ENCODE measurements at regions not wholly inside any gene's neighbourhood (a gene's known extent, or its start where the extent isn't known, plus 50 kb on each side); places are given as distances from the start of the nearest gene placed in this dataset.
A peak's percentile ranks its signal among the peaks of the same experiment; 100 is the strongest.

DNA sequence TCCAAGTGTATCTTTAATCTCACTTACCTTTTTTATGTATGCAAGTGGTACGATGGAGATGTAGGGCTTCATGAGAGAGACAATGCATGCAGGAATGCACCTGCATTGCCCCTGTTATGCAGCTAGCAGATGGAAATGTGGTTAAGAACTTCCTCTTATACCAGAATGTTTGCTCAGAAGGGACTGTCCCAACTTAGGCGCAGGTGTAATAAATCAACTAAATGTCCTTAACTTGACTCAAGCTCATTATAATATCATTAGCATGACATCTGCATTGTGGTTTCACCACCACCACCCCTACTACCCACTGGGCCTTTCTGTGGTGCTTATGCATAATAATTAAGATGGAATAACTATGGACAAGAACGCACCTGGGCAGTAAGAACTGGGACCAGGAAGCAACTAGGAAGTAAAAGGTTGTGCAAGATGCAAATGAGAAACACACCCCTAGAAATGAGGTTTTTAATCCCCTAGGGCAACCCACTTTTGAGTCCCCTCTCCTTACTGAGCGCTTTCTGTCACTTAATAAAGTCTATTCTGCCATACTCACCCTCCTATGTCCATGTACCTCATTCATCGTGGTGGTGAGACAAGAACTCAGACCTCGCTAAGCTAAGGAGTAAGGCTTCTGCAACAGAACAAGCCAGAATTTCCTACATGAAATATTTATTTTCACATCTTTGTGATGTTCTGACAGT is 1103.3 kb upstream of the B3GALT2 start:
- peak; percentile 26 for DNase-seq

- no peak for DNase-seq
These were observed 1101.8 kb upstream of the B3GALT2 start for GRCh38 chr1:194288238-194288637.

- no peak for DNase-seq
These were observed 1095.0 kb upstream of the B3GALT2 start for GRCh38 chr1:194281376-194281775.

DNA sequence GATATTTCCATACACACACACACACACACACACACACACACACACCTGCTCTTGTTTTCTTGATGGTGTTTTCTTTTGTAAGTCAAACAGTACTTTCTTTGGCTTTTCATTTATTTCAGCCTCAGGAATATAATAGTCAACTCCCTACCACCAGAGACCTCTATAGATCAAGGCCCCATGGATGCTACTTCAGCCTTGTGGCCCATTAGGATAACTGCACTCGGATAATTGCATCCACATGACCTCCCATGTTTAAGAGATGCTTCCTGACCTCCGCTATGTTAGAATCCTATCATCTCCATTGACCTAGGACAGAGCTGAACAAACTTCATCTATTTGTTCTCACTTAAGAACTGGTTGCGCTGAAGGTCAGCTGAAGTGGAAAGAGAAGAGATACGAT is 1094.0 kb upstream of the B3GALT2 start:
- no peak for DNase-seq

GRCh38 chr1:194279975-194280374 is 1093.6 kb upstream of the B3GALT2 start:
- no peak for DNase-seq

DNA sequence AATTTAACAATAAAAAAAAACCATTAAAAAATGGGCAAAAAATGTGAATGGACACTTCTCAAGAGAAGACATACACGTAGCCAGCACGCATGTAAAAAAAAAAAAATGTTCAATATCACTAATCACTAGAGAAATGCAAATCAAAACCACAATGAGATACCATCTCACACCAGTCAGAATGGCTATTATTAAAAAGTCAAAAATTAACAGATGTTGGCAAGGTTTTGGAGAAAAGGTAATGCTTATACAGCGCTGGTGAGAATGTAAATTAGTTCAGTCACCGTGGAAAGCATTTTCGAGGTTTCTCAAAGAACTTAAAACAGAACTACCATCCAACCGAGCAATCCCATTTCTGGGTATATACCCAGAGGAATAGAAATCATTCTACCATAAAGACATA is 1091.5 kb upstream of the B3GALT2 start:
- no peak for DNase-seq

DNA sequence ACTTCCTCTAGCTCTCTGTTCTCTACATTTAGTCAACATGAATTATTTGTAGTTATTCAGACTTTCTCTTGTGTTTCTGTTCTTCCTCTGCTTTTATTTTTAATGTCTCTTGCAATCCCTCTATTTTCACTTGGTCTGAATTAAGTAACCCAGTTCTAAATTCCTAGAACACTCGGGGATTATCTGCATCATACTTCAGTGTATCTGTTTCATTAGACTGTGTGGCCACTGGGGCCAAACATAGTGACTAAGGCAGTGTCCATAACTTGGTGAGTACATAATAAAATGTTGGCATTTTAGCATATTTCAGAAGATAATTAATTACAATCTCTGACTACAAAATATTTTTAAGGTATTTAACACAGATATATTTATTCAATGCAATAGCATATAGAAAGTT is 1087.2 kb upstream of the B3GALT2 start:
- no peak for DNase-seq

- no peak for DNase-seq
These were observed 1082.4 kb upstream of the B3GALT2 start for GRCh38 chr1:194268839-194269238.

DNA sequence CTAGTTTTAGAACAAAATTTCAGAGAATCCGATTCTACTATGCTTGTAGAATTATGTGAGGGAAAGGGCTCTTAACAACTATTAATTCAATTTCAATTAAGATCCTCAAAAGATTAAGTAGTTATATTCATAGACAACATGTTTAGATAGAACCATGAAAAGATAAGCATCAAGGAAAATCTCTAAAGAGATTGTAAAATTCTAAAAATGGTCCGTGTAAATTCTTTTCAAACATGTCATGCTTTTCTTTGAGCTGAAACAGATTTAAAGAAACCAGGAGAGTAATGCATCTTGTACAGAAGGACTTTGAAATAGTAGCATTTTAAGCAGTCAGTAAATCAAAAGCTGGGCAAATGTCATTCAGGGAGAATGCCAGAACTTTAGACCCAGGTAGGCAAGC is 1080.6 kb upstream of the B3GALT2 start:
- no peak for DNase-seq

DNA sequence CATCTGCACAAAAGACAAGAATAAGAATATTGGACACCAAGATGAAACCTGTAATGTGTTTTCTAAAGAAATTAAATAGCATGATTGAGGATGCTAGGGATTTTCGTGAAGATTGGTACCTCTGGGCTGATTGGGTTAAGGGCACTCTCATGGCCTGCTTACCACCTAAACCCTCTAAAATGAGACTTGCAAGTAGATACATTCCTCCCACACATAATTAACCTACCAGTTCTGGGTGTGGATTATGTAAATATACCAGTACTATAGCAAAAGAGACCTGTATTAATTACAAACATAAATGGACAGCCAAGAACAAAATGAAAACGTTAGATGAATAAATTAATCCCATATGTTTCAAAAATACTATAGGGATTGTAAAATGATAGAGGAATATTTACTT is 1069.6 kb upstream of the B3GALT2 start:
- no peak for DNase-seq

GRCh38 chr1:194252199-194252598 is 1065.8 kb upstream of the B3GALT2 start:
- no peak for DNase-seq

- no peak for DNase-seq
These were observed 1054.8 kb upstream of the B3GALT2 start for GRCh38 chr1:194241215-194241614.

DNA sequence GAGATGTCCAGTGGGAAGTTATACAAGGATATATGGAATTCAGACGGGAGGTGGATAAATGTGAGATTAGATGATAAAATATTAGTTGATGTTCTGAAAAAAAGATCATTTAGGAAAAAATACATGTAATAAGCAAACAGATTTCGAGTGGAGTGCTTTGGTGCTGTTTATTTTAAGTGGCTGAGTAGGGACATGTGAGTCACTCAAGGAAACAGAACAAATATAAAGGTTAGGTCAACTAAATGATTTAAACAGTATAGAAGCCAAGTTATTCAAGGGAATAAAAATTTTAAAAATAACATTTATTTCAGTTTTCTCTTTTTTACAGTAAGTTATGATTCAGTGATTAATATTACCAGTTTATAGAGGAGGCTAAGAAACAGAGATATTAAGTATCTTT is 1046.7 kb upstream of the B3GALT2 start:
- DNase-seq, result no peak

- DNase-seq, result no peak
These were observed 1044.1 kb upstream of the B3GALT2 start for GRCh38 chr1:194230351-194231144.

- DNase-seq, result no peak
These were observed 1042.0 kb upstream of the B3GALT2 start for GRCh38 chr1:194228427-194228826.

- DNase-seq, result no peak
These were observed 1040.7 kb upstream of the B3GALT2 start for GRCh38 chr1:194227161-194227560.

DNA sequence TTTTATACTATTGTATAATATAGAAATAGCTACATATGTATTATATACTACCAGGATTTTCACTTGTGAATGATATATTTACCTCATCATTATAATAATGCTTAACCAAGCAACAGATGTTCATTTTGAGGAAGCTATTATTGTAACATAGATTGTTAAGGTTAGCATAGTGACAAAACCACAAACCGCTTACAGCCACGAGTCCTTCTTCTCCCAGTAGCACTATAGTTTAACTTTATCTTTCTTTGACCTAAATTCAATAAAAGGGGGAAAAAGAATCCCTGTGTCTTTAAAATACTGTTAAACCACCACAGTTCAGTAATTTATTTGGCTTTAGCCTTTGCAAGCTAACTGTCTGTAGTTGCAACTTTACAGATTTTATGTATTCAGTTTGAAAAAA is 1039.4 kb upstream of the B3GALT2 start:
- DNase-seq, result no peak

DNA sequence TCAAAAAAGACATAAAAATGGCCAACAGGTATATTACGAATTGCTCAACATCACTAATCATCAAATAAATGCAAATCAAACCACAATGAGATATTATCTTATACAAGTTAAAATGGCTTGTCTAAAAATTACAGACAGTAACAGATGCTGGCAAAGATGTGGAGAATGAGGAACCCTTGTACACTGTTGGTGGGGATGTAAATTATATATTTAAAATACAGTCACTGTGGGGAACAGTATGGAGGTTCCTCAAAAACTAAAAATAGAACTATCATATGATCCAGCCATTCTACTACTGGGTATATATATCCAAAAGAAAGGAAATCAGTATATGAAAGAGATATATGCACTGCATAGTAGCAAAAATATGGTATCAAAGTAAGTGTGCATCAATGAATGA is 1037.2 kb upstream of the B3GALT2 start:
- DNase-seq, result no peak

DNA sequence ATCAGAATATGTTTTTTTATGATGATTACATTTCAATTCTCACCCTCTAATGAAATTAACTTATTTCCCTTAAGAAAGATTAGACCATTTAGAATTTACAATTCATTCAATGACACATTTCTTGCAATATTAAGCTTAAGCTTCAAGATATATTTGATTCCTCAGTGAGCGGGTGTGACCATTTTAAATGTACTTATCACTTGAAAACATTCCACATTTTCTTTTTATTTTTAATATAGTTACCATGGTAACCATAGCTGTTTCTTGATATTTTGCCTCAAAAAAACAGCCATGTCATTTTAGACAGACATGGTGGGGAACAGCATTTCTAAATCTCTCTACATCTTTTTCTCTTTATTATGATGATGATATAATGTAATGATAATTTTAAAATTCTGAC is 1029.0 kb upstream of the B3GALT2 start:
- DNase-seq, result no peak

GRCh38 chr1:194214735-194215134 is 1028.3 kb upstream of the B3GALT2 start:
- DNase-seq, result no peak

DNA sequence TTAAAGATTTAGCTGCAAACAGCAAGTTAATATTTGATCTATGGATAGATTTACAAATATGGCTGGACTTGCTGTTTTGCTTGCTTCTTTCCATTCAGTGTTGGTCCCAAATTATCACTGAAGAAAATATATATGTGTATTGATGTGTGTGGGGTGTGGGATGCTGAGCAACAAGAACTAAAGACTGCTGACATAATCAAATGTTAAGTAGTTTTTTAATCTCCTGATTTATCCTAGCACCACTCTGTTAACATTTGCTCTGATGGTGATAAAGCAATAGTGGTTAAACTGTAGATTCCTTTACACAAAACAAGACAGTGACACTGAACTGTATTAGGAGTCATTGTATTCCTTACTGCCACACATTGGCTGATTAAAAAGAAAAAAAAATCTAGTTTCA is 1023.5 kb upstream of the B3GALT2 start:
- no peak for DNase-seq

DNA sequence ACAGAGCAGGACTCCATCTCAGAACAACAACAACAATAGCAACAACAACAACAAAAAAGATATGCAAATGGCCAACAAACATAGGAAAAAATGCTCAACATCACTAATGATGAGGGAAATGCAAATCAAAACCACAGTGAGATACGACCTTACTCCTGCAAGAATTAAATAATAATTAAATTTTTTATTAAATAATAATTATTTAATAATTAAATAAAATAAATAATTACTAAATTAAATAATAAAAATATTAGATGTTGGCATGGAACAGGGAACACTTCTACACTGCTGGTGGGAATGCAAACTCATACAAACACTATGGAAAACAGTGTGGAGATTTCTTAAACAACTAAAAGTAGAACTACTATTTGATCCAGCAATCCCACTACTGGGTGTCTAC is 1022.3 kb upstream of the B3GALT2 start:
- DNase-seq, result no peak

DNA sequence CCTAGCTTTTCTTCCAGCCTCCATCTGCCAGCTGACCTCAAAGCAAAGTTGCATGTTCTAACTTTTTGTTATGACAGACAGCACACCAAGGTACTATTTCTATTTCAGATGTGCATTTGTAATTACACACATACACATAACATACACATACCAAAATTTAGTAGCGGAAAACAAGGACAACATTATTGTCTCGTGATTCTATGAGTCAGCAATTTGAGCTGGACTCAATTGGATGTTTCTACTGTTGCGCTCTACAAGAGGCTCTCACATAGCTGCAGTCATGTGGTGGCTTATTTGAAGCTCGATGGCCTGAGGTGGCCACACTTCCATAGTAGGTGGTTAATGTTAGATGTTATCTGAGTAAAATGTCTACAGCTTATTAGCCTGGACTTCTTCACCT is 1010.1 kb upstream of the B3GALT2 start:
- DNase-seq, result no peak

DNA sequence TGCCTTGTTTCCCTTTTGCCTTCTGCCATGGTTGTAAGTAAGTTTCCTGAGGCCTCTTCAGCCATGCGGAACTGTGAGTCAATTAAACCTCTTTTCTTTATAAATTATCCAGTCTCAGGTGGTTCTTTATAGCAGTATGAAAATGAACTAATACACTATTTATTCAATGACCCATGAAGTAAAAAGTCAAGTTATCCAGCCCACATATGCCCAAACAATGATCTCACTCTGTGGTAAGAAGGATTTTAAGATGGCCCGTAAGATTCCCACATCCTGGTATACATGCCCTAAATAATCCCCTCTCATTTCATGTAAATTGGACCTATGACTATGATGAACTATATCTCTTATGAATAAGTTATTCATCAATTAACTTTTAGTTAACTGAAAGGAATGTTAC is 1008.3 kb upstream of the B3GALT2 start:
- DNase-seq, result no peak

GRCh38 chr1:194184974-194185373 is 998.6 kb upstream of the B3GALT2 start:
- DNase-seq, result no peak
